Peyer's patch (tissue), 4 donors: ENCODE measurements at regions not wholly inside any gene's neighbourhood (a gene's known extent, or its start where the extent isn't known, plus 50 kb on each side); places are given as distances from the start of the nearest gene placed in this dataset.
A peak's percentile ranks its signal among the peaks of the same experiment; 100 is the strongest.

Source experiments
- DNase-seq, 3 donors: peaks; one replicate each; pipeline ENCODE4 v3.0.0-alpha.2; 2017 to 2019
- H3K27ac ChIP-seq, 4 donors: fragments of 200-600 bp; sonication (generic); one replicate each; pipeline ENCODE4 v1.5.1; 2016 to 2019
- H3K27me3 ChIP-seq, 2 donors: fragments of 200-600 bp; sonication (generic); one replicate each; pipeline ENCODE4 v1.5.1; 2019
- H3K36me3 ChIP-seq, 3 donors: fragments of 200-600 bp; sonication (generic); one replicate each; pipeline ENCODE4 v1.5.1; 2016 to 2019
- H3K4me1 ChIP-seq, 4 donors: fragments of 200-600 bp; sonication (generic); one replicate each; pipeline ENCODE4 v1.5.1; 2016 to 2019
- H3K4me3 ChIP-seq, 4 donors: fragments of 200-600 bp; sonication (generic); 1 replicate in 3 of 4; 2 replicates in 1 of 4; pipeline ENCODE4 v1.5.1; 2016 to 2019; ENCODE audit warnings: mild to moderate bottlenecking in 1 of 4
- H3K9me3 ChIP-seq, 4 donors: fragments of 200-600 bp; sonication (generic); one replicate each; pipeline ENCODE4 v1.5.1; 2016 to 2019; ENCODE audit warnings: mild to moderate bottlenecking in 1 of 4
- CTCF ChIP-seq, 6 experiments: fragments of 450-650 bp in 4 of 6; fragments of 200-600 bp in 2 of 6; sonication (generic) in 1 of 6; IDR thresholded peaks; one replicate each; pipeline ENCODE4 v1.5.1; 2017 to 2019; ENCODE audit warnings: antibody characterized with exemption in 6 of 6, mild to moderate bottlenecking in 3 of 6, moderate library complexity in 1 of 6
- POLR2A ChIP-seq, 2 donors: fragments of 450-650 bp; IDR thresholded peaks; one replicate each; pipeline ENCODE4 v1.5.1; 2017; ENCODE audit warnings: antibody characterized with exemption in 2 of 2, mild to moderate bottlenecking in 2 of 2, moderate library complexity in 2 of 2

GRCh38 chr5:142397178-142397577, 72.4 kb upstream of the SPRY4 start:
- Histone ChIP-seq H3K9me3 (peaks cover 0 to 10% (median 3%) of the 10 kb centered on the region in 4 donors), H3K4me1 (no peaks in the 10 kb centered on the region), H3K27me3 (no peaks in the 10 kb centered on the region), H3K27ac (no peak overlapping the region), H3K4me3 (no peak overlapping the region), H3K36me3 (no peaks in the 10 kb centered on the region)
- TF ChIP-seq CTCF (IDR thresholded peaks at IDR 0.05) (no peak), POLR2A (IDR thresholded peaks at IDR 0.05) (no peak)
- DNase-seq, result no peak

GRCh38 chr5:142396436-142397038, 71.7 kb upstream of the SPRY4 start:
- no peak for TF ChIP-seq CTCF (IDR thresholded peaks at IDR 0.05)
- no peak for TF ChIP-seq POLR2A (IDR thresholded peaks at IDR 0.05)
- H3K4me1 ChIP-seq, result no peaks in the 10 kb centered on the region
- no peak for DNase-seq
- H3K4me3 ChIP-seq, result no peak overlapping the region
- no peaks in the 10 kb centered on the region for H3K36me3 ChIP-seq
- H3K27ac ChIP-seq, result no peak overlapping the region
- no peaks in the 10 kb centered on the region for H3K27me3 ChIP-seq
- peaks cover 0 to 10% (median 3%) of the 10 kb centered on the region in 4 donors for H3K9me3 ChIP-seq

GRCh38 chr5:142395334-142395733, 70.5 kb upstream of the SPRY4 start:
- H3K27ac ChIP-seq, result no peak overlapping the region
- H3K36me3 ChIP-seq, result no peaks in the 10 kb centered on the region
- peaks cover 0 to 10% (median 3%) of the 10 kb centered on the region in 4 donors for H3K9me3 ChIP-seq
- H3K27me3 ChIP-seq, result no peaks in the 10 kb centered on the region
- no peak for TF ChIP-seq POLR2A (IDR thresholded peaks at IDR 0.05)
- no peak for TF ChIP-seq CTCF (IDR thresholded peaks at IDR 0.05)
- DNase-seq, result no peak
- no peak overlapping the region for H3K4me3 ChIP-seq
- H3K4me1 ChIP-seq, result peaks cover 0 to 2% (median 0%) of the 10 kb centered on the region in 4 donors

- Histone ChIP-seq H3K27ac (peak overlapping the region in 1 of 4 donors; percentile 32), H3K27me3 (no peaks in the 10 kb centered on the region), H3K4me3 (no peak overlapping the region), H3K36me3 (no peaks in the 10 kb centered on the region), H3K9me3 (peaks cover 0 to 5% (median 2%) of the 10 kb centered on the region in 4 donors), H3K4me1 (peaks cover 0 to 13% (median 0%) of the 10 kb centered on the region in 4 donors)
- DNase-seq, result no peak
- TF ChIP-seq CTCF (IDR thresholded peaks at IDR 0.05) (no peak), POLR2A (IDR thresholded peaks at IDR 0.05) (no peak)
Observed at GRCh38 chr5:142391058-142391845, 66.4 kb upstream of the SPRY4 start.

- Histone ChIP-seq H3K4me1 (peaks cover 0 to 13% (median 0%) of the 10 kb centered on the region in 4 donors), H3K27me3 (no peaks in the 10 kb centered on the region), H3K4me3 (no peak overlapping the region), H3K36me3 (no peaks in the 10 kb centered on the region), H3K9me3 (no peaks in the 10 kb centered on the region), H3K27ac (peak overlapping the region in 2 of 4 donors; percentile 7 to 12)
- no peak for DNase-seq
- TF ChIP-seq POLR2A (IDR thresholded peaks at IDR 0.05) (no peak), CTCF (IDR thresholded peaks at IDR 0.05) (no peak)
Observed at GRCh38 chr5:142390334-142390733, 65.5 kb upstream of the SPRY4 start.
